AG10803 (cell line): ENCODE measurements at regions not wholly inside any gene's neighbourhood (a gene's known extent, or its start where the extent isn't known, plus 50 kb on each side); places are given as distances from the start of the nearest gene placed in this dataset.

Experiments
- DNase-seq: peaks from one replicate; pipeline ENCODE4 v3.0.0; 2010; ENCODE audit warnings: low read depth
- H3K4me3 ChIP-seq: 2 replicates; pipeline ENCODE4 v1.5.1; 2011; ENCODE audit warnings: mild to moderate bottlenecking, low read length, control low read depth
- CTCF ChIP-seq: conservative IDR thresholded peaks from 2 replicates; pipeline ENCODE4 v1.5.1; 2011; ENCODE audit warnings: mild to moderate bottlenecking, low read length, control low read depth, inconsistent platforms

- H3K4me3 ChIP-seq: no peak overlapping the region
- no peak for TF ChIP-seq CTCF
- DNase-seq: no peak
These were observed 2390.9 kb upstream of the RAG2 start for GRCh38 chr11:38988908-38989307.

DNA sequence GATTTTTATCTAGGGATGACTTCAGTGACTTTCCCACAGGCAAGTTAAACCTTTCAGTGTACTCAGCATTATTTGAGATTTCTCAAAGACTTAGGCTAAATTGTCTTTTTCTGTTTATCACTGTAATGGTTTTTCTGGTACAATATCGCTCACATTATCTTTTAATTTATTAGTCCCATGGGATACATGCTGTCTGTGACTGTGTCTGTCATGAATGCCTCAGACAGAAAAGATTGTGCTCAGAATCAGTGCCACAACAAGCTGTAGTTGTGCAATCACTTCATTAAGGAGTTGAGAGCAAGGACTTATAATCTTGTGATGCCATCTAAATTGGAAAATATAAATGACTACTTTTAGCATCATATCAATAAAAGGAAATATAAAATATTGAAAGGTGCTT is 2374.2 kb upstream of the RAG2 start:
- no peak for TF ChIP-seq CTCF
- no peak overlapping the region for H3K4me3 ChIP-seq
- DNase-seq: no peak

DNA sequence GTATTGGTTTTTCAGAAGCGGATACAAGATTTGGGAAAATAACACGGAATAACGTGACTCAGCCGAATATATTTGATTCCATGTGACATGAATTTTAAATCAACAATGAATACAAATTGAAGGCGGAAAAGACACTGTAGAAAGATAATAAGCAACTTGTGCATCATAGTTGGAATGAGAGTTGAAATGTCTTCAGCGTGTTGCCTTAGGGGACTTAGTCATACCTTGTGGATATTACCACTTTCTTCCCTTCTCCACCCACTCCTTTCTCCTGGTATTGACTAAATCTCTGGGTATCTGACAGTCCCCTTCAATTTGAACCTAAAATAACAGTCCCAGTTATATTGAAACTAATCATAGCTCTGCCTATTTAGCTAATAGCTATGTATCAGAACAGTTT is 2373.1 kb upstream of the RAG2 start:
- no peak for DNase-seq
- no peak for TF ChIP-seq CTCF

GRCh38 chr11:38968951-38969350 is 2370.9 kb upstream of the RAG2 start:
- DNase-seq: no peak
- no peak for TF ChIP-seq CTCF
- no peak overlapping the region for H3K4me3 ChIP-seq

More for the DNA sequence above, 2373.1 kb upstream of the RAG2 start:
- H3K4me3 ChIP-seq: no peak overlapping the region

GRCh38 chr11:38952698-38953097 is 2354.7 kb upstream of the RAG2 start:
- TF ChIP-seq CTCF: no peak
- no peak overlapping the region for H3K4me3 ChIP-seq
- DNase-seq: no peak

- no peak overlapping the region for H3K4me3 ChIP-seq
- no peak for TF ChIP-seq CTCF
- DNase-seq: no peak
These were observed 2352.8 kb upstream of the RAG2 start for GRCh38 chr11:38950867-38951266.

- TF ChIP-seq CTCF: no peak
- no peak for DNase-seq
These were observed 2350.4 kb upstream of the RAG2 start for GRCh38 chr11:38948392-38948791.

More at GRCh38 chr11:38948392-38948791, 2350.4 kb upstream of the RAG2 start:
- H3K4me3 ChIP-seq: no peak overlapping the region
